ENCODE measurements at regions not wholly inside any gene's neighbourhood (a gene's known extent, or its start where the extent isn't known, plus 50 kb on each side); places are given as distances from the start of the nearest gene placed in this dataset.

DNA sequence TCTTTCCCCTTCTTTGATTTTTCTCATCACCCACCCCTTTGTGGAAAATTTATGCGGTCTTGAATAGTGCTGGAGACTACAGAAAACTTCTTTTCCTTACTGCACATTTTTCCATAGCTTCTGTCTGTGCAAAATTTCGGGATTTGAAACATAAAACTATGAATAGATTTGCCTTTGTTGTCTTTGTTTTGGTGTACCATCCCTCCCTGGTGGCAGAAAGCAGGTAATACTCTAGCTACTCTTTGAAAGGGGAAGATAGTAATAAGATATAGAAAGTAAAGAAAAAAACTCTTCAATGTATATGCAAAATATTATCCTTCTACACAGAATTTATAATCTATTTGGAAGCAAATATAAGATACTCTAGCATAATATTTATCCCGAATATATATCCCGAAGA, 79.1 kb upstream of the LMO3 start:
- TF ChIP-seq POU2F2 (IDR thresholded peaks at IDR 0.05; ENCODE audit: low read depth, low read length) (no peak), POLR2A (IDR thresholded peaks at IDR 0.05; ENCODE audit: low read depth, low read length) (no peak), POLR2AphosphoS5 (IDR thresholded peaks at IDR 0.05; ENCODE audit: low read depth, low read length) (no peak), TAF1 (IDR thresholded peaks at IDR 0.05; ENCODE audit: low read depth, low read length) (no peak), SPI1 (IDR thresholded peaks at IDR 0.05; ENCODE audit: low read depth, low read length) (no peak)
